Stomach smooth muscle (tissue), 2 donors: ENCODE measurements at regions not wholly inside any gene's neighbourhood (a gene's known extent, or its start where the extent isn't known, plus 50 kb on each side); places are given as distances from the start of the nearest gene placed in this dataset.
A peak's percentile ranks its signal among the peaks of the same experiment; 100 is the strongest.

Experiments
- H3K27ac ChIP-seq: one replicate; pipeline ENCODE4 v1.7.0; 2013; ENCODE audit warnings: mild to moderate bottlenecking, low read length, inconsistent platforms
- H3K27me3 ChIP-seq, 2 donors: one replicate each; pipeline ENCODE4 v1.7.0; 2013; ENCODE audit warnings: low read length in 2 of 2; ENCODE audit not compliant: insufficient read depth in 2 of 2, control insufficient read depth in 1 of 2
- H3K36me3 ChIP-seq, 2 donors: one replicate each; pipeline ENCODE4 v1.7.0; 2013; ENCODE audit warnings: low read length in 2 of 2; ENCODE audit not compliant: control insufficient read depth in 2 of 2, insufficient read depth in 2 of 2
- H3K4me1 ChIP-seq: one replicate; pipeline ENCODE4 v1.7.0; 2013; ENCODE audit warnings: low read length; ENCODE audit not compliant: control insufficient read depth, insufficient read depth
- H3K4me3 ChIP-seq, 2 donors: one replicate each; pipeline ENCODE4 v1.7.0; 2013; ENCODE audit warnings: low read length in 2 of 2
- H3K9ac ChIP-seq, 2 donors: one replicate each; pipeline ENCODE4 v1.7.0; 2013; ENCODE audit warnings: low read length in 2 of 2, mild to moderate bottlenecking in 1 of 2
- H3K9me3 ChIP-seq, 2 donors: one replicate each; pipeline ENCODE4 v1.7.0; 2013; ENCODE audit warnings: low read length in 2 of 2; ENCODE audit not compliant: control insufficient read depth in 2 of 2
- donor health status: healthy.
- donor health status: Pancreatic carcinoma.

DNA sequence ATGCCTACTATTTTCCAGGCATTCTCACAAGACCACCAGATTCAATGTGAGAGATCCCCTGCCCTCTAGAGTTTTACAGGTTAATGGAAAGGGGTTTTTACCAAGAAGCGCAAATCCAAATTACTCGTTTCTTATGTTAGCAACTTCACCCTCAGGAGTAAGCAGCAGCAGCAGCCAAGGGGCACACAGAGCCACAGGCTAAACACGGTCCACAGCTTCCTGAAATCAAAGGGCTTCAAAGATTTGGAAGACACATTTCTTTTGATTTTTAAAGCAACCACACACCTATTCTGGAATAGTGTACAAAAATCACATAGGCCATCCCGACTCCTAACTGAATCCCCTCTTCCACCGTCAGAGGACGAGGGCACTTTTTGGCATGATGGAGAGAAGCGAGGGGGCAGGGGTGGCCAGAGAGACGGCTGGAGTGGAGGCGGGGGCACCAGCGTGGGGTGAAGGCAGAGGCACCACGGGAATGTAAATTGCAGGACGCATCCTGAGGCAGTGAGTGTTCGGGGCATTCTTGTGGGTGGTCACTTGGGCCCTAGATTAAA, 107.0 kb downstream of the ARF6 start:
- peak overlapping the region in 1 of 2 donors; percentile 35 for H3K4me3 ChIP-seq
- no peaks in the 10 kb centered on the region for H3K36me3 ChIP-seq
- H3K4me1 ChIP-seq = peaks cover 32% of the 10 kb centered on the region
- H3K9ac ChIP-seq = peak overlapping the region in 1 of 2 donors; percentile 58
- no peaks in the 10 kb centered on the region for H3K27me3 ChIP-seq
- H3K27ac ChIP-seq = peak overlapping the region; percentile 82
- no peaks in the 10 kb centered on the region for H3K9me3 ChIP-seq

DNA sequence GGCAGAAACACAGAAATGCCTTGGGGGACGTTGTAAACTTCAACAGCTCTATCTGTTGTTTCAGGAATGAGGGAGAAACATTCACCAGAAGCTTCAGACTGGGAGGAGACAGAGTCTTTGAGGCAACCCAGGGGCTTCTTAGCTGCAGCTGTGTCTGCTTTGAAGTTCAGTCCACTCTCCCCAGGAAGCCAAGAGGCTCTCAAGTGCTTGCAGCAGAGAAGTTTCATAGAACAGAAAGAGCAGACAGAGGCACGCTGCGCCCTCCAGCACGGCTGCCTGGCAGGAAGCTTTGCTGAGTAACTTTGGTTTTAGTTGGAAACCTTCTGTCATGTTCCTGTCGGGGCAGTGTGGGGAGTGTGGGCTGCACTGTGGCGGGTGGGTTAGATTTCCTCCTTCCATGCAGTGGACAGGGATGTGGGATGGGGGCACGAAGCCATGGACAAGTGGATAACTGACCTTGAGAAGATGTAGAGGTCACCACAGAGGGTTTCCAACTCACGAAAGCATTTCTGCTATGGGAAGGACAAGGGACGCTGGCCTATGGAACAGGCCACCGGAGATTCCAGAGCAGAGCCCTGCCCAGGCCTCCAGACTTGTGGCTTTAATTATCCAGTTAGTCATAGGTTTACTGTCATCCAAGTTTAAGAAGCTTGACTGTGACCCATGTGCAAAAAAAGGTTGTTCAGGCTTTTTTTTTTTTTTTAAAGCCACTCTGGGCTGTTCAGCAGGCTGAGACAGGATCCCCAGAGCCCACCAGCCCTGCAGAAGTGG, 107.7 kb downstream of the ARF6 start:
- peaks cover 32% of the 10 kb centered on the region for H3K4me1 ChIP-seq
- H3K4me3 ChIP-seq = peak overlapping the region in 1 of 2 donors; percentile 35
- no peaks in the 10 kb centered on the region for H3K27me3 ChIP-seq
- no peaks in the 10 kb centered on the region for H3K36me3 ChIP-seq
- H3K9me3 ChIP-seq = no peaks in the 10 kb centered on the region
- H3K27ac ChIP-seq = peak overlapping the region; percentile 82
- H3K9ac ChIP-seq = peak overlapping the region; percentile 18 to 58

DNA sequence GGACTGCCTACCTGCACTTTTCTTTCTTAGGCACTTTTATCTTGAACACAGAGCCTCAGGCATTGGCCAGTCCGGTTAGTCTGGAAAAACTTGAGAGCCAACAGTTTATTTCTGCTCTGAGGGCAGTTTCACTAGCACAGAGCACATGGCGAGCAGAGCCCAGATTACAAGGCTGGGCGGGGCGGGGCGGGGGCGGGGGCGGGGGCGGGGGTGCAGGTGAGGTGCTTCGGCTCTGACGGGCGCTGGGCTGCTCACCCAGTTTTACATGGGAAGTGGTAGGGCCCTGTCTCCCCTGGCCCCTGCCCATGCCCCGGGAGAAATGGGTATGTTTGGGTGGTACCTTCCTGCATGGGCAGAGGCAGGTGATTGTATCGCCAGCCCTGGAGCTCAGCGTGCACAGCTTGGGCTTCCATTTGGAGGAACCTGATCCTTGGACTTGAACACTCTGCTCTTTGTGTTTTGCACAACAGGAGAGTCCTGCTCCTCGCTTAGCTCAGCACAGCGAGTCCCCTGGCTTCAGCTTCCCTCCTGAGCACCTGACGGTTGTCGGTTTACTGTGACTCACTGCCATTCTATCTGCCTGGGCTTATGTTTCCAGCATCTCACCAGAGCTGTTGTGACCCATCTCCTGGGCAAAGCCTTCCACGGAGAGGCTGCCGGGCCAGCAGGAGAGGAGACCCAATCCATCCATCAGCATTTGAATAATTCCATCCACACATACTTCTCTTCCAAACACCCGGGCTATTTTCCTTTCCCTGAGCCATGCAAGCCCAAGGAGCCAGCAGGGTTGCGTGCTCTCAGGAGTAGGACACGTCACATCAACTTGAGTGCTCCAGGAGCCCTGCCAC, 108.5 kb downstream of the ARF6 start:
- peak overlapping the region in 1 of 2 donors; percentile 5 for H3K9ac ChIP-seq
- H3K36me3 ChIP-seq = no peaks in the 10 kb centered on the region
- H3K27ac ChIP-seq = peak overlapping the region; percentile 82
- H3K9me3 ChIP-seq = no peaks in the 10 kb centered on the region
- H3K4me3 ChIP-seq = peak overlapping the region in 1 of 2 donors; percentile 44
- H3K4me1 ChIP-seq = peaks cover 32% of the 10 kb centered on the region
- no peaks in the 10 kb centered on the region for H3K27me3 ChIP-seq

DNA sequence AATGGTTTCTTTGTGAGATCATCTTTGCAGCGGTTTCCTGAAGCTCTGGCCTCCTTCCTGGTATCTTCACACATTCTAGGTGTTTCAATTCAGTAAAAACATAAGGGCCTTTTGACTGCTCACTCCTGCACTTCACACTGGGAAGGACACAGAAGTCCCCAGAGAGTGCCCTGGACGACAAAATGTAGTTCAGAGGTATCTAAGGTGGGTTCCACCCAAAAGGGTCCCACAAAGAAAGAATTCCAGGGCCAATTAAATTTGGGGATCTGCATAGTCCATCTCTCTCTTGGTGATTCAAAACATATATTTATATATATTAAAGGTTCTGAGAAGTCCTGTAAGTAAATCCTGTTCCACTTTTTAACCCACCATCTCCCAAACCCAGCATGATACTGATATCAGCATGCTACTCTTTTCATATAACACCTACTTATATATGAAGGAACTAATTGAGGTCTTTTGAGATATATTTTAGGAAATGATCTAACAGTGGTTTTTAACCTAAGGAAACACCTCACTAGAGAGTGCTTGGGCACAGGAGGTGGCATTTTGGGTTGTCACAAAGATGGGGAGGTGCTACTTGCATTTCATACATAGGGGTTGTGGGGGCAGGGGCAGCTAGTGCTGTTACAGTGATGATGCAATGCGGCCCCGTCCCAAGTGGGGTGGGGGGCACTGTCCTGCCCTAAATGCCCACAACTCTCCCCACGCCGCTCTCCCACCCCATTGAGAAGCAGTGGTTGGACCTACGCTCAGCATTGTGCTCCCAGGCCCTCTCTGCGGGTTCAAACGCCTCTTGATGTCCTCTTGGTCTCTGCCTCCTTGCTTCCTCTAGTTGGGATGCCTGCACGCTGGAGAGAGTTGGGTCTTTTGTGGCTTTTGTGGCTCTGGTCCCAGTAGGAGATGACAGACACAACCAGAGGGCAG, 109.4 kb downstream of the ARF6 start:
- Histone ChIP-seq H3K27ac (peak overlapping the region; percentile 71), H3K4me1 (peaks cover 32% of the 10 kb centered on the region), H3K27me3 (no peaks in the 10 kb centered on the region), H3K4me3 (peak overlapping the region; percentile 61 to 79), H3K36me3 (no peaks in the 10 kb centered on the region), H3K9me3 (no peaks in the 10 kb centered on the region), H3K9ac (peak overlapping the region; percentile 2 to 51)

DNA sequence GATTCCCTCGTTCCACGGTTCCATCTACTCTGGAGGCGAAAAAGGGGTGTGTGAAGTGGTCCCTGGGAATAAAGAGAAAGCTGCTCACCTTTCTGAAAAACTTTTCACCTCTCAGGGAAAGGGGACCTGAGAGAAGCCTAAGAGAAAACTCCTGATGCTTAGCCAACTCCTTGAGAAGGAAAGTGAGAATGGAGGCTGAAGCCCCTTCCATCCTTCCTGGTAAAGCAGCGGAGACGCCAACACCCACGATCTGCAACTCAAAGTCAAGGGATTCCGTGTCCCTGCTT, 110.0 kb downstream of the ARF6 start:
- Histone ChIP-seq H3K9ac (peak overlapping the region; percentile 2 to 51), H3K4me3 (peak overlapping the region; percentile 61 to 79), H3K27me3 (no peaks in the 10 kb centered on the region), H3K4me1 (peaks cover 32% of the 10 kb centered on the region), H3K9me3 (no peaks in the 10 kb centered on the region), H3K36me3 (no peaks in the 10 kb centered on the region), H3K27ac (peak overlapping the region; percentile 71)

DNA sequence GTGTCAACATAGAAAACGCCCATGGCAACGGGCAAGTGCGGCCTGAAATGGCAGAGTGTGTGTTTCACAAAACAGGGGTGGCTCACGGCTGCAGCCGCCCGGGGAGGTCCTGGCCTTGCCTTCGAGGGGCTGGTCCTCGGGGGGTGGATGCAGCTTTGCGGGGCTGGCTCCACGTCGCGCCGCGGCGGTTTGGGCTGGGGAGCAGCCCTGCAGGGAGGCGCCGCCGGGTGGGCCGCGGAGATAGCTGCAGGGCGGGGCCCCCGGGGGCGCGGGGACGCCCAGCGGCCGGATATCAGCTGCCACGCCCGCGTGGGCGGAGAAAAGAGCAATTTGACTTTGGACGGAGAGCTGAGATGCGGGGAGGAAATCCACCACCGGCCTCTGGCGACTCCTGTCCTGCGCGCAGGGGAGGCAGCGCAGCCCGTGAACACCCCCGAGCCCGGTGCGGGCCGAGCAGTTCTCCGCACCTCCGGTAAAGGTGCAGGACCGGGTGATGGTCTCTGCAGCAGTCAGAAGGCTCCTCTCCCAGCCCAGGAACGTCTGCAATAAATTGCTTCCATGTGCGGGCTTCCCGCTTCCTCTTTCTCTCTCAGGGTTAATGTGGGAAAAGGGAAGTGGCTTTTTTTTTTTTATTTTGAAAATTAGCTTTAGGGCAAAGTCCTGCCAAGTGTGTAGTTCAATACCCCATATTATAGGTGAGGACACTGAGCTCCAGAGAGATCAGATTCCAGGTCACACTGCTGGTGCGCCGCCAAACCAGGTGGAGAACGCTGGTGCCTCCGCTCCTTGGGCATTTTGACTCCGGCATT, 110.5 kb downstream of the ARF6 start:
- no peaks in the 10 kb centered on the region for H3K36me3 ChIP-seq
- H3K27me3 ChIP-seq = no peaks in the 10 kb centered on the region
- peaks cover 32% of the 10 kb centered on the region for H3K4me1 ChIP-seq
- no peaks in the 10 kb centered on the region for H3K9me3 ChIP-seq
- peak overlapping the region; percentile 71 for H3K27ac ChIP-seq
- peak overlapping the region; percentile 61 to 79 for H3K4me3 ChIP-seq
- peak overlapping the region; percentile 39 to 68 for H3K9ac ChIP-seq

DNA sequence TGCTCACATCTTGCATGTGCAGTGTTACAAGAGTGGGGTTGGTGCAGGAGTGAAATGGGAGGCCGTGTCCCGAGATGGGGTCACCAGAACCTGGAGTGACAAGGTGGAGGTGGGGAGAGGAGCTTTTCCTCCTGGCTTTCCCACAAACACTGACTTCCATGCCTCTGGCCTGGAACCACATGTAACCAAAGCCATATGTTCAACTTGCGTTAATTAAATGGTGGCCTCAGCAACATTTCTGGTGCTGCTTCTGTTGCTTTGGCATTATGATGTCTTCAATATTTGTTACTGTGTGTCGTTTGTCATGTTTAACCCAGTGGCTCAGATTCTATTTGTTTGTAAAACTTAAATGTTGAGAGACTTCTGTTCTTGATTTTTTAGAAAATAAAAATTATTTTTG, 110.2 kb downstream of the VCPKMT start:
- H3K27me3 ChIP-seq = no peaks in the 10 kb centered on the region
- H3K27ac ChIP-seq = no peak overlapping the region
- no peaks in the 10 kb centered on the region for H3K36me3 ChIP-seq
- H3K9me3 ChIP-seq = no peaks in the 10 kb centered on the region
- H3K9ac ChIP-seq = no peak overlapping the region
- peaks cover 17% of the 10 kb centered on the region for H3K4me1 ChIP-seq
- no peak overlapping the region for H3K4me3 ChIP-seq

DNA sequence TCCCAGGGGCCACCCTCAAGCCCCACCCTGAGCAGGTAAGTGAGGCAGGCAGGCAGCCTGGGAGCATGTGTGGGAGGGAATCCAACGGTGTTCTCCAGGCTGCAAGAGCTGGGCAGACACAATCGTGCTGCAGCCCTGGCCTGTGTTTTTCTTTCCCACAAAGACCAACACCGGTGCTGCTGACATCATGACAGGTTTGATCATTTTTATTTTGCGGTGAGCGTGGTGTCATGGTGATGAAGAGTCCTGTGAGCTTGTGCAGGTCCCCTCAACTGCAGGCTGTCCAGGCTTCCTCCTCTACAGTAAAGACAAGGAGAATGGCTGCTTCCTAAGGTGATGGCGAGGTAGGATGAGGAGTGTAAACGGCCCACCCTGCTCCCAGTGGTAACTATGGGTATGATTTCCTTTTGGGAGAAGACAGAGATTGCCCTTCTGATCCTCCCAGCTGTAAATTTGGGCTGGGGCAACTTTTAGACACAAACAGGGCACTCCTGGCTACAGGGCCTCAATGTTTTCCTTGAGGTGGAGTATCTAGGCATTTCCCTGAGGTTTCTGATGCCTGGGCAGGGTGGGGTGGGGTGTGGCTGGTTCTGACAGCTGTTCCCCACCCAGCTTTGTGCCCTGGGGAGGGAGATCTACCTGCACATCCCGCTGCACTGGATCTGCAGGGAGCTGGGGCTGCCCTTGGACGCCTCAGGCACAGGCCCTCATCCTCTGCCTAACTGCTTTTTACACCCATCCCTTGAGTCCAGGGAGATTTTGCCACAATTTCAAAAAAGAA, 109.1 kb downstream of the VCPKMT start:
- Histone ChIP-seq H3K9me3 (no peaks in the 10 kb centered on the region), H3K9ac (no peak overlapping the region), H3K36me3 (no peaks in the 10 kb centered on the region), H3K4me1 (peaks cover 9% of the 10 kb centered on the region), H3K4me3 (no peak overlapping the region), H3K27ac (no peak overlapping the region), H3K27me3 (no peaks in the 10 kb centered on the region)

DNA sequence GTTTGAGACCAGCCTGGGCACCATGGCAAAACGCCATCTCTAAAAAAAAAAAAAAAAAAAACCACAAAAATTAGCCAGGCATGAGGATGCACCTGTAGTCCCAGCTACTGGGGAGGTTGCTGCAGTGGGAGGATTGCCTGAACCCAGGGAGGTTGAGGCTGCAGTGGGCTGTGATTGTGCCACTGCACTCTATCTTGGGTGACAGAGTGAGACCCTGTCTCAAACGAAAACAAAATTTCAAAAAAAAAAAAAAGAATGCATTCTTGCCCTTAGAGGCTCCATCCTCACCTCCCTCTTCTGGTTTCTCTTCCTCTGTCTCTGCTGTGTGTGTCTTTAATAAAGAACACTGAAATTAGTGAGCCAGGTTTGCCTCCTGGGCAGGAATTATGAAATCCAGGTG, 107.8 kb downstream of the VCPKMT start:
- Histone ChIP-seq H3K27me3 (no peaks in the 10 kb centered on the region), H3K9me3 (no peaks in the 10 kb centered on the region), H3K27ac (no peak overlapping the region)

More for the DNA sequence above, 107.8 kb downstream of the VCPKMT start:
- Histone ChIP-seq H3K36me3 (no peaks in the 10 kb centered on the region), H3K9ac (no peak overlapping the region), H3K4me3 (no peak overlapping the region), H3K4me1 (peaks cover under 1% of the 10 kb centered on the region)
